ENCODE measurements at regions not wholly inside any gene's neighbourhood (a gene's known extent, or its start where the extent isn't known, plus 50 kb on each side); places are given as distances from the start of the nearest gene placed in this dataset.

GRCh38 chr9:115254287-115255180 lies 136.6 kb upstream of the TNC start:
- DNase-seq (ENCODE audit: low spot score): no peak

- DNase-seq (ENCODE audit: low spot score): no peak
Observed at GRCh38 chr9:115261656-115262081, 143.7 kb upstream of the TNC start.

GRCh38 chr9:115262477-115262876 lies 144.5 kb upstream of the TNC start:
- peak; percentile 93 for DNase-seq (ENCODE audit: low spot score)

GRCh38 chr9:115262952-115263351 lies 145.0 kb upstream of the TNC start:
- DNase-seq (ENCODE audit: low spot score): no peak

- no peak for DNase-seq (ENCODE audit: low spot score)
Observed at GRCh38 chr9:115263371-115264075, 145.6 kb upstream of the TNC start.

- no peak for DNase-seq (ENCODE audit: low spot score)
Observed at GRCh38 chr9:115264313-115264712, 146.4 kb upstream of the TNC start.

GRCh38 chr9:115267790-115268189 lies 149.8 kb upstream of the TNC start:
- no peak for DNase-seq (ENCODE audit: low spot score)

GRCh38 chr9:115275753-115276152 lies 157.8 kb upstream of the TNC start:
- no peak for DNase-seq (ENCODE audit: low spot score)

GRCh38 chr9:115276621-115277020 lies 158.7 kb upstream of the TNC start:
- no peak for DNase-seq (ENCODE audit: low spot score)

- no peak for DNase-seq (ENCODE audit: low spot score)
Observed at GRCh38 chr9:115277301-115277700, 159.3 kb upstream of the TNC start.

GRCh38 chr9:115278326-115279035 lies 160.5 kb upstream of the TNC start:
- no peak for DNase-seq (ENCODE audit: low spot score)

GRCh38 chr9:115283395-115283794 lies 165.4 kb upstream of the TNC start:
- DNase-seq (ENCODE audit: low spot score): no peak

- no peak for DNase-seq (ENCODE audit: low spot score)
Observed at GRCh38 chr9:115285836-115286235, 167.9 kb upstream of the TNC start.

GRCh38 chr9:115286411-115286810 lies 168.5 kb upstream of the TNC start:
- no peak for DNase-seq (ENCODE audit: low spot score)

- no peak for DNase-seq (ENCODE audit: low spot score)
Observed at GRCh38 chr9:115289757-115290208, 171.8 kb upstream of the TNC start.

GRCh38 chr9:115291841-115292240 lies 173.9 kb upstream of the TNC start:
- DNase-seq (ENCODE audit: low spot score): no peak

- no peak for DNase-seq (ENCODE audit: low spot score)
Observed at GRCh38 chr9:115292584-115293279, 174.8 kb upstream of the TNC start.

GRCh38 chr9:115295734-115296133 lies 177.8 kb upstream of the TNC start:
- DNase-seq (ENCODE audit: low spot score): no peak

- DNase-seq (ENCODE audit: low spot score): no peak
Observed at GRCh38 chr9:115296831-115297565, 179.0 kb upstream of the TNC start.

- DNase-seq (ENCODE audit: low spot score): no peak
Observed at GRCh38 chr9:115300116-115300515, 182.2 kb upstream of the TNC start.

GRCh38 chr9:115300874-115301273 lies 182.9 kb upstream of the TNC start:
- DNase-seq (ENCODE audit: low spot score): no peak

Data from cerebellar cortex (tissue), 1 donor.